ENCODE measurements at regions not wholly inside any gene's neighbourhood (a gene's known extent, or its start where the extent isn't known, plus 50 kb on each side); places are given as distances from the start of the nearest gene placed in this dataset.

DNA sequence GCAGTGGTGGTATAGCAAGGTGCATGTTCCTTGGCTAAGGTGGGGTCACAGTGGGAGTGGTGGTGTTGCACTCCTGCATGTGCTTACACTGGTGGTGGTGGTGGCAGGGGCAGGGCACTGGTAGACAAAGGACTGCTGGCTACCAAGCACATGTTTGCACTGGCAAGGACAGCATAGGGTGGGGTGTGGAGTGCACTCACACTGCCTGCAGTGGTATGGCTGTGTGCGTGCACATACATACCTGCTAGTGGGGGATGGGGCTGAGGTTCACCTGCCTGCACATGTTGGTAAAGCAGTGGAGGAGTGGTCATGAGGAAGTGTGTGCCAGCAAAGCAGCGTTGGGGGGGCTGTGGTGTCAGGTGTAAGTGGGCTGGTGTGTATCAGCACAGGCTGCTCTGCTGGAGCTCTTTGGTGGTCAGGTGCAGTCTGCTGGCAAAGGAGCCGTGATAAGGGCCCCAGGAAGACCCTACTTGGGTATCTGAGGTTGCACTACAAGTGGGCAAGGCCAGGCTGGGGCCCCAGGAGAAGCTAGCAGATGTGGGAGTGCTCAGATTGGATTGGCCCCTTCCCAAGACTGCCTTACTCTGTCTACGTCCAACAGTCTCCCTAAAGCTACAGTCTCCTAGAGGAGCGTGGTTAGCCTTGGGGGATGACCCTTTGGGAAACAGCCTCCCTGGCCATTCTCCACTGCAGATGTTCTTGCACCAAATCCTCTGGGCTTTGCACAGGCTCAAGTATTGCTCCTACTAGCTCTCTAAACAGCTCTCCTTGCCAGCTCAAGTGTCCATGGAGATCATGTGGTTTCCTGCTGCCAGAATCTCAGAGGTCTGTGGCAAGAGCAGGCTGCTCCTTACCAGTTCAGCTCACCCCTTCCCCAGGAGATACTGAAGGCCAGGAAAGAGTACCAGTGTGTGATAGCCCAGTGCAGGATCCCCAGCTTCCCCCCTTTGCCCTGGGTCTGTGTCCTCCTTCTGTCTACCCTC, 486.3 kb upstream of the PABPC4L start:
- no peak overlapping the region for H3K18ac ChIP-seq (ENCODE audit: low read length)
- H3K9ac ChIP-seq (ENCODE audit: low read length): no peak overlapping the region
- H3K56ac ChIP-seq (ENCODE audit: low read length): no peak overlapping the region
- H3K23ac ChIP-seq (ENCODE audit: low read length): no peak overlapping the region
- H3K4me3 ChIP-seq (ENCODE audit: low read length): no peak overlapping the region
- no peak overlapping the region for H4K8ac ChIP-seq (ENCODE audit: low read depth, low read length)
- WGBS (ENCODE audit: extremely low coverage, insufficient coverage, low lambda C conversion rate): no CpG with 5 or more reads among the region's 5 CpGs
- no peak overlapping the region for H2BK120ac ChIP-seq (ENCODE audit: low read depth, low read length)
- no peak overlapping the region for H3K4ac ChIP-seq (ENCODE audit: low read depth, low read length)
- H3K4me1 ChIP-seq (ENCODE audit: control insufficient read depth, low read depth, low read length): no peaks in the 10 kb centered on the region
- H3K79me2 ChIP-seq (ENCODE audit: control insufficient read depth, insufficient read depth, low read length): no peaks in the 10 kb centered on the region
- H2BK15ac ChIP-seq (replicated peaks; ENCODE audit: low read depth): no peak overlapping the region
- H2BK5ac ChIP-seq (ENCODE audit: low read length): no peak overlapping the region
- H3K27ac ChIP-seq (ENCODE audit: low read depth, low read length): no peak overlapping the region
- H3K27me3 ChIP-seq (ENCODE audit: insufficient read depth, low read length, poor library complexity): no peaks in the 10 kb centered on the region
- no peak overlapping the region for H3K4me2 ChIP-seq (ENCODE audit: low read length)
- H4K5ac ChIP-seq (ENCODE audit: low read length): no peak overlapping the region
- no peaks in the 10 kb centered on the region for H3K36me3 ChIP-seq (ENCODE audit: control insufficient read depth, insufficient read depth, low read length)
- no peak for DNase-seq
- no peak overlapping the region for H2AK5ac ChIP-seq (ENCODE audit: low read length)
- no peaks in the 10 kb centered on the region for H3K79me1 ChIP-seq (ENCODE audit: low read length)

DNA sequence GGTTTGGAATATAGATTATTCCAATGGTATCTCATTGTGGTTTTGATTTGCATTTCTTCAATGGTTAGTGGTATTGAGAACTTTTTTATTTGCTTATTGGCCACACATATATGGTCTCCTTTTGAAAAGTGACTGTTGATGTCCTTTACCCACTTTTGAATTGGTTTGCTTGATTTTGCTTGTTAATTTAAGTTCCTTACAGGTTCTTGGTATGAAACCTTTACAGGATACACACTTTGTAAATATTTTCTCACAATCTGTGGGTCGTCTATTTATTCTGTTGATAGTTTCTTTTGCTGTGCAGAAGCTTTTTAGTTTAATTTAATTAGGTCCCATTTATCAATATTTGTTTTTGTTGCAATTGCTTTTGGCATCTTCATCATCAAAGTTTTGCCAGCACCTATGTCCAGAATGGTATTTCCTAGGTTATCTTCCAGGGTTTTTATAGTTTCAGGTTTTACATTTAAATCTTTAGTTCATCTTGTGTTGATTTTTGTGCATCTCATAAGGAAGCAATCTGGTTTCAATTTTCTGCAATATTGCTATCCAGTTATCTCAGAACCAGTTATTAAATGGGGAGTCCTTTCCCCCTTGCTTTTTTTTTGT, 475.7 kb upstream of the PABPC4L start:
- Histone ChIP-seq H4K8ac (ENCODE audit: low read depth, low read length) (no peak overlapping the region), H2AK5ac (ENCODE audit: low read length) (no peak overlapping the region), H3K4ac (ENCODE audit: low read depth, low read length) (no peak overlapping the region), H3K4me3 (ENCODE audit: low read length) (no peak overlapping the region), H2BK120ac (ENCODE audit: low read depth, low read length) (no peak overlapping the region), H3K23ac (ENCODE audit: low read length) (no peak overlapping the region), H3K27ac (ENCODE audit: low read depth, low read length) (peak overlapping the region; percentile 28), H4K5ac (ENCODE audit: low read length) (no peak overlapping the region), H2BK15ac (replicated peaks; ENCODE audit: low read depth) (no peak overlapping the region), H3K27me3 (ENCODE audit: insufficient read depth, low read length, poor library complexity) (no peaks in the 10 kb centered on the region), H3K79me1 (ENCODE audit: low read length) (no peaks in the 10 kb centered on the region), H3K9ac (ENCODE audit: low read length) (no peak overlapping the region), H3K79me2 (ENCODE audit: control insufficient read depth, insufficient read depth, low read length) (no peaks in the 10 kb centered on the region), H3K4me2 (ENCODE audit: low read length) (no peak overlapping the region), H3K56ac (ENCODE audit: low read length) (peak overlapping the region; percentile 56), H3K36me3 (ENCODE audit: control insufficient read depth, insufficient read depth, low read length) (no peaks in the 10 kb centered on the region), H3K4me1 (ENCODE audit: control insufficient read depth, low read depth, low read length) (no peaks in the 10 kb centered on the region), H2BK5ac (ENCODE audit: low read length) (no peak overlapping the region), H3K18ac (ENCODE audit: low read length) (no peak overlapping the region)
- DNase-seq: no peak
- no CpG with 5 or more reads among the region's 1 CpG for WGBS (ENCODE audit: extremely low coverage, insufficient coverage, low lambda C conversion rate)

DNA sequence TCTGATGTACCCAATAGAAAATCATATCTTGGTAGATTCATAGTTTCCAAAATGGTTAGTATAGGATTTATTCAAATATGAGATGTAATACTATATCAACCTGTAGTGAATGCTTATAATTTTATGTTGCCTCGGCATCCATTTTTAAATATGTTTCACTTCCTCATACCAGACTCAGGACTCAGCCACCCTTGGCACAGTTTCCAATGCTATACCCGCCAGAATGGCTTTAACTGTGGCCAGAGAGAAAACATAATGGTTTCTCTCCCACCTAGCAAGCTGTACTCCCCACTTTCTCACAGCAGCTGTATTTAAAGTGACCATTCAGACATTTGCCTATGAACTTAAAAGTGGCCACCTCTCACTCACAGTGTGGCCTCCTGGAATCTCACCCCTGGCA, 466.6 kb upstream of the PABPC4L start:
- Histone ChIP-seq H3K18ac (ENCODE audit: low read length) (no peak overlapping the region), H3K27ac (ENCODE audit: low read depth, low read length) (no peak overlapping the region), H3K36me3 (ENCODE audit: control insufficient read depth, insufficient read depth, low read length) (no peaks in the 10 kb centered on the region), H2BK120ac (ENCODE audit: low read depth, low read length) (no peak overlapping the region), H2AK5ac (ENCODE audit: low read length) (no peak overlapping the region), H4K5ac (ENCODE audit: low read length) (no peak overlapping the region), H3K4me3 (ENCODE audit: low read length) (no peak overlapping the region), H3K9ac (ENCODE audit: low read length) (no peak overlapping the region), H2BK15ac (replicated peaks; ENCODE audit: low read depth) (no peak overlapping the region), H3K79me1 (ENCODE audit: low read length) (no peaks in the 10 kb centered on the region), H4K8ac (ENCODE audit: low read depth, low read length) (no peak overlapping the region), H3K56ac (ENCODE audit: low read length) (no peak overlapping the region), H3K4me1 (ENCODE audit: control insufficient read depth, low read depth, low read length) (no peaks in the 10 kb centered on the region), H3K79me2 (ENCODE audit: control insufficient read depth, insufficient read depth, low read length) (no peaks in the 10 kb centered on the region), H3K4me2 (ENCODE audit: low read length) (no peak overlapping the region), H3K27me3 (ENCODE audit: insufficient read depth, low read length, poor library complexity) (no peaks in the 10 kb centered on the region), H3K23ac (ENCODE audit: low read length) (no peak overlapping the region), H2BK5ac (ENCODE audit: low read length) (no peak overlapping the region), H3K4ac (ENCODE audit: low read depth, low read length) (no peak overlapping the region)
- DNase-seq: no peak
- WGBS (ENCODE audit: extremely low coverage, insufficient coverage, low lambda C conversion rate): no CpG with 5 or more reads among the region's 2 CpGs

DNA sequence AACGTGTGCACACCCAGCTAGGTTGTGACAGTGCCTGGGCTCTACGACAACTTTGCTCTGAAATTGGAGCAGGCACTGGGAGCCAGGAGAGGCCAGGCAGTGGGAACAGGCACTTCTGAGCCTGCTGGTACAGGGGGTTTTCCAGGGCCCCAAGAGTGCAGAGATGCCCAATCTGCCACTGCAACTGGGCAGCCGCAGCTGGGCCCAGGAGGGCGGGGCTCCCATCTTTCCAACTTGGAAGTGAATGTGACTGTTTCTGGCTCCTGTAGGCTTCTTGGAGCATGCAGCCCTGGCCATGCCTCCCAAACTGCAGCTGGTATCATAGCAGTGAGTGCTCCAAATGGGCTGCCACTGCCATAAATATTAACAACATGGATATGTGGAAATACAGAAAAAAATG, 465.1 kb upstream of the PABPC4L start:
- no peak overlapping the region for H2BK5ac ChIP-seq (ENCODE audit: low read length)
- no peak overlapping the region for H2AK5ac ChIP-seq (ENCODE audit: low read length)
- H3K4me2 ChIP-seq (ENCODE audit: low read length): no peak overlapping the region
- H3K36me3 ChIP-seq (ENCODE audit: control insufficient read depth, insufficient read depth, low read length): no peaks in the 10 kb centered on the region
- H3K27me3 ChIP-seq (ENCODE audit: insufficient read depth, low read length, poor library complexity): no peaks in the 10 kb centered on the region
- H3K4me3 ChIP-seq (ENCODE audit: low read length): no peak overlapping the region
- no peaks in the 10 kb centered on the region for H3K4me1 ChIP-seq (ENCODE audit: control insufficient read depth, low read depth, low read length)
- no CpG with 5 or more reads among the region's 4 CpGs for WGBS (ENCODE audit: extremely low coverage, insufficient coverage, low lambda C conversion rate)
- H4K5ac ChIP-seq (ENCODE audit: low read length): no peak overlapping the region
- no peak overlapping the region for H3K18ac ChIP-seq (ENCODE audit: low read length)
- H3K79me2 ChIP-seq (ENCODE audit: control insufficient read depth, insufficient read depth, low read length): no peaks in the 10 kb centered on the region
- no peak for DNase-seq
- no peak overlapping the region for H2BK15ac ChIP-seq (replicated peaks; ENCODE audit: low read depth)
- no peak overlapping the region for H3K4ac ChIP-seq (ENCODE audit: low read depth, low read length)
- no peaks in the 10 kb centered on the region for H3K79me1 ChIP-seq (ENCODE audit: low read length)
- H3K56ac ChIP-seq (ENCODE audit: low read length): no peak overlapping the region
- no peak overlapping the region for H3K27ac ChIP-seq (ENCODE audit: low read depth, low read length)
- H3K23ac ChIP-seq (ENCODE audit: low read length): no peak overlapping the region
- no peak overlapping the region for H4K8ac ChIP-seq (ENCODE audit: low read depth, low read length)
- H3K9ac ChIP-seq (ENCODE audit: low read length): no peak overlapping the region
- no peak overlapping the region for H2BK120ac ChIP-seq (ENCODE audit: low read depth, low read length)

DNA sequence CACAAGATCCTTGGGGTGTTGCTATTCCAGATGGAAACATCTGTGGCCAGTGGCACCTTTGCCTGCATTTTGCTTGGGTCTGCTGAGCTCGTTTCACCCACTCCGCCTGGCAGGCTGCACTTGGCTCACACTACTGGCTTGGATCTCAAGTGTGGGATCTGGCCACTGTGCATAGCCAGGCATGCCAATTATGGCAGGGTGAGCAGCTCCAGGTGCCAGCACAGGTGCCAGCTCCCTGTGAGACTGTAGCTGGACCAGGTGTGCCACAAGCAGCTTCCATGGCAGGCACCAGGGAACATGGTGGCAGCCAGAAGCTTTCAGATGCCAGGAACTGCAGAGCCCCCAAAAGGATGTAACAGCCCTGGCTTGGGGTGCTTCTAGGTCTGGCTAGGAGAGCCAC, 463.8 kb upstream of the PABPC4L start:
- Histone ChIP-seq H2AK5ac (ENCODE audit: low read length) (no peak overlapping the region), H4K8ac (ENCODE audit: low read depth, low read length) (no peak overlapping the region), H2BK15ac (replicated peaks; ENCODE audit: low read depth) (no peak overlapping the region), H3K79me2 (ENCODE audit: control insufficient read depth, insufficient read depth, low read length) (no peaks in the 10 kb centered on the region), H3K79me1 (ENCODE audit: low read length) (no peaks in the 10 kb centered on the region), H2BK120ac (ENCODE audit: low read depth, low read length) (no peak overlapping the region), H4K5ac (ENCODE audit: low read length) (no peak overlapping the region), H3K23ac (ENCODE audit: low read length) (no peak overlapping the region), H3K27me3 (ENCODE audit: insufficient read depth, low read length, poor library complexity) (no peaks in the 10 kb centered on the region), H3K4me3 (ENCODE audit: low read length) (no peak overlapping the region), H3K18ac (ENCODE audit: low read length) (no peak overlapping the region), H3K27ac (ENCODE audit: low read depth, low read length) (no peak overlapping the region), H3K56ac (ENCODE audit: low read length) (no peak overlapping the region), H2BK5ac (ENCODE audit: low read length) (no peak overlapping the region), H3K36me3 (ENCODE audit: control insufficient read depth, insufficient read depth, low read length) (no peaks in the 10 kb centered on the region), H3K4ac (ENCODE audit: low read depth, low read length) (no peak overlapping the region), H3K4me1 (ENCODE audit: control insufficient read depth, low read depth, low read length) (no peaks in the 10 kb centered on the region), H3K9ac (ENCODE audit: low read length) (no peak overlapping the region), H3K4me2 (ENCODE audit: low read length) (no peak overlapping the region)
- DNase-seq: no peak
- no CpG with 5 or more reads among the region's 2 CpGs for WGBS (ENCODE audit: extremely low coverage, insufficient coverage, low lambda C conversion rate)
